HepG2 (cell line): ENCODE measurements at regions not wholly inside any gene's neighbourhood (a gene's known extent, or its start where the extent isn't known, plus 50 kb on each side); places are given as distances from the start of the nearest gene placed in this dataset.
A peak's percentile ranks its signal among the peaks of the same experiment; 100 is the strongest.

Experiments
- ATAC-seq: fragments of 200-7000 bp; cut with Tn5 transposase; 3 replicates; pipeline ENCODE4 v1.9.1; 2020; ENCODE audit warnings: mild to moderate bottlenecking, moderate library complexity
- BruUV-seq: library from RNA; stranded (reverse); fragments of 400-500 nt; replicated peaks from 2 replicates; lab custom pipeline; 2021; lab: Mats Ljungman, UMichigan
- CTCF ChIA-PET: fragments of 300-600 bp; formaldehyde crosslinking; extraction: SDS; loops from one replicate; lab custom pipeline; 2021; ENCODE audit warnings: low total read pairs, inconsistent platforms, low intra/inter-chr PET ratio; lab: Yijun Ruan, JAX
- POLR2A ChIA-PET: fragments of 350-600 bp; sonication (Branson Sonifier 250); formaldehyde crosslinking; loops from one replicate; lab custom pipeline; 2020; ENCODE audit warnings: antibody characterized with exemption, inconsistent platforms; lab: Yijun Ruan, JAX
- DNase-seq: peaks from one replicate; pipeline ENCODE4 v3.0.0-alpha.2; 2015; ENCODE audit warnings: low spot score
- FAIRE-seq: peaks from 3 replicates; lab custom pipeline; 2011; peaks lifted over from hg19 to GRCh38; lab: Jason Lieb, UNC
- H2AFZ ChIP-seq: one replicate; pipeline ENCODE4 v1.6.1; 2011; ENCODE audit warnings: low read length, inconsistent platforms
- H3K27ac ChIP-seq: fragments of 300-600 bp; 3 replicates; pipeline ENCODE4 v1.8.0; 2011; ENCODE audit warnings: mixed run types, mild to moderate bottlenecking, mixed read lengths, low read length, inconsistent platforms; ENCODE audit not compliant: insufficient read depth; ENCODE audit errors: extremely low read length
- H3K27me3 ChIP-seq, 2 experiments: fragments of 200-600 bp in 1 of 2; 2 replicates in 1 of 2; 3 replicates in 1 of 2; pipeline versions ENCODE4 v1.6.0 to v1.8.0; 2011; ENCODE audit warnings: low read length in 2 of 2, mild to moderate bottlenecking in 2 of 2, moderate library complexity in 2 of 2, inconsistent platforms in 1 of 2; ENCODE audit not compliant: insufficient read depth in 2 of 2, control insufficient read depth in 1 of 2
- H3K36me3 ChIP-seq, 2 experiments: fragments of 200-600 bp in 1 of 2; replicated peaks in 1 of 2; 2 replicates in 1 of 2; 3 replicates in 1 of 2; pipeline versions ENCODE4 v1.5.1 to v1.8.0; 2011; ENCODE audit warnings: low read length in 2 of 2, inconsistent platforms in 1 of 2; ENCODE audit not compliant: insufficient read depth in 2 of 2, control insufficient read depth in 1 of 2
- H3K4me1 ChIP-seq: 2 replicates; pipeline ENCODE4 v1.5.1; 2012; ENCODE audit warnings: low read length, inconsistent platforms; ENCODE audit not compliant: insufficient read depth
- H3K4me2 ChIP-seq: 2 replicates; pipeline ENCODE4 v1.6.0; 2011; ENCODE audit warnings: low read depth, low read length, inconsistent platforms
- H3K4me3 ChIP-seq, 3 experiments: fragments of 200-600 bp in 1 of 3; sonication (generic), shearing (Covaris generic) in 1 of 3; replicated peaks in 1 of 3; 2 replicates each; pipeline ENCODE4 v1.5.1; 2011 to 2016; ENCODE audit warnings: low read length in 3 of 3, inconsistent platforms in 2 of 3, low read depth in 2 of 3, mild to moderate bottlenecking in 2 of 3, control low read depth in 1 of 3, mixed read lengths in 1 of 3; ENCODE audit not compliant: insufficient read depth in 1 of 3
- H3K79me2 ChIP-seq: one replicate; pipeline ENCODE4 v1.6.1; 2011; ENCODE audit warnings: low read length, inconsistent platforms; ENCODE audit not compliant: insufficient read depth
- H3K9ac ChIP-seq: 2 replicates; pipeline ENCODE4 v1.6.0; 2011; ENCODE audit warnings: mild to moderate bottlenecking, low read depth, low read length, inconsistent platforms; ENCODE audit not compliant: insufficient read depth
- H3K9me3 ChIP-seq: 2 replicates; pipeline ENCODE4 v1.5.1; 2012; ENCODE audit warnings: mild to moderate bottlenecking, low read length
- H4K20me1 ChIP-seq: 2 replicates; pipeline ENCODE4 v1.6.0; 2011; ENCODE audit warnings: inconsistent platforms, mild to moderate bottlenecking, low read length, moderate library complexity; ENCODE audit not compliant: insufficient read depth
- ATF1 ChIP-seq: IDR thresholded peaks from 2 replicates; pipeline ENCODE4 v1.6.1; 2016; ENCODE audit warnings: mild to moderate bottlenecking, control low read depth
- DNMT1 ChIP-seq: sonication (generic); formaldehyde crosslinking; IDR thresholded peaks from 2 replicates; pipeline ENCODE4 v1.5.1; 2020; ENCODE audit warnings: mild to moderate bottlenecking, missing genetic modification reagents
- ERF ChIP-seq: IDR thresholded peaks from 2 replicates; pipeline ENCODE4 v1.6.1; 2018; ENCODE audit warnings: missing biosample characterization, missing genetic modification reagents
- FOXK1 ChIP-seq: sonication (generic); formaldehyde crosslinking; IDR thresholded peaks from 2 replicates; pipeline ENCODE4 v1.4.0; 2020; ENCODE audit warnings: low read depth, missing genetic modification reagents, borderline replicate concordance
- GATA4 ChIP-seq: sonication (generic); IDR thresholded peaks from 2 replicates; pipeline ENCODE4 v1.6.1; 2016; ENCODE audit warnings: antibody characterized with exemption, low read depth, borderline replicate concordance
- HMG20A ChIP-seq: IDR thresholded peaks from 2 replicates; pipeline ENCODE4 v1.6.1; 2016; ENCODE audit warnings: borderline replicate concordance
- MEIS1 ChIP-seq: sonication (generic); formaldehyde crosslinking; IDR thresholded peaks from 2 replicates; pipeline ENCODE4 v1.9.0; 2021; ENCODE audit warnings: mild to moderate bottlenecking, missing genetic modification reagents, moderate library complexity, borderline replicate concordance
- NCOA2 ChIP-seq: sonication (generic); formaldehyde crosslinking; IDR thresholded peaks from 2 replicates; pipeline ENCODE4 v1.8.0; 2022; ENCODE audit warnings: inconsistent platforms
- ONECUT2 ChIP-seq: sonication (generic); formaldehyde crosslinking; IDR thresholded peaks from 2 replicates; pipeline ENCODE4 v1.4.0; 2020; ENCODE audit warnings: missing genetic modification reagents
- PHF21A ChIP-seq: sonication (generic); formaldehyde crosslinking; IDR thresholded peaks from 2 replicates; pipeline ENCODE4 v1.5.0; 2020; ENCODE audit warnings: mild to moderate bottlenecking, missing genetic modification reagents
- SNAPC2 ChIP-seq: sonication (generic); formaldehyde crosslinking; IDR thresholded peaks from 2 replicates; pipeline ENCODE4 v1.8.1; 2022; ENCODE audit warnings: mild to moderate bottlenecking, missing genetic modification reagents
- SRF ChIP-seq: IDR thresholded peaks from 2 replicates; pipeline ENCODE4 v1.6.1; 2011; ENCODE audit warnings: mild to moderate bottlenecking, low read depth, low read length, moderate library complexity
- ZFY ChIP-seq: sonication (generic); formaldehyde crosslinking; IDR thresholded peaks from 2 replicates; pipeline ENCODE4 v1.4.0; 2020; ENCODE audit warnings: missing genetic modification reagents
- ZMAT3 ChIP-seq: sonication (generic); formaldehyde crosslinking; conservative IDR thresholded peaks from 2 replicates; pipeline ENCODE4 v1.7.0; 2021; ENCODE audit warnings: missing genetic modification reagents
- ZNF225 ChIP-seq: sonication (generic); formaldehyde crosslinking; IDR thresholded peaks from 2 replicates; pipeline ENCODE4 v1.4.0; 2020; ENCODE audit warnings: mild to moderate bottlenecking, missing genetic modification reagents
- ZNF350 ChIP-seq: sonication (generic); formaldehyde crosslinking; IDR thresholded peaks from 2 replicates; pipeline ENCODE4 v1.4.0; 2020; ENCODE audit warnings: mild to moderate bottlenecking, low read depth, missing genetic modification reagents, borderline replicate concordance
- ZNF501 ChIP-seq: sonication (generic); formaldehyde crosslinking; IDR thresholded peaks from 2 replicates; pipeline ENCODE4 v1.5.1; 2020; ENCODE audit warnings: mild to moderate bottlenecking, moderate library complexity, missing genetic modification reagents
- WGBS: methylation state at CpG from one replicate; pipeline ENCODE4 v1.1.6; 2017; ENCODE audit warnings: low lambda C conversion rate; 5-methylcytosine and 5-hydroxymethylcytosine counted together
- in situ Hi-C: cut with HindIII; loops from 2 replicates; pipeline ENCODE4 v1.10.0; 2017; ENCODE audit warnings: low pct_unique_long_range_greater_than_20kb; ENCODE audit not compliant: extremely low pct_ligation_motif_present
- intact Hi-C: fragments of 100-400 bp; cut with micrococcal nuclease; formaldehyde crosslinking; loops from one replicate; pipeline ENCODE4 v1.10.0; 2022; ENCODE audit not compliant: unreplicated experiment
- TF ChIP-seq, protein P1 (sequence below): sonication (generic); formaldehyde crosslinking; IDR thresholded peaks from 2 replicates; pipeline ENCODE4 v1.5.0; 2020; ENCODE audit warnings: mild to moderate bottlenecking, missing genetic modification reagents, borderline replicate concordance

DNA sequence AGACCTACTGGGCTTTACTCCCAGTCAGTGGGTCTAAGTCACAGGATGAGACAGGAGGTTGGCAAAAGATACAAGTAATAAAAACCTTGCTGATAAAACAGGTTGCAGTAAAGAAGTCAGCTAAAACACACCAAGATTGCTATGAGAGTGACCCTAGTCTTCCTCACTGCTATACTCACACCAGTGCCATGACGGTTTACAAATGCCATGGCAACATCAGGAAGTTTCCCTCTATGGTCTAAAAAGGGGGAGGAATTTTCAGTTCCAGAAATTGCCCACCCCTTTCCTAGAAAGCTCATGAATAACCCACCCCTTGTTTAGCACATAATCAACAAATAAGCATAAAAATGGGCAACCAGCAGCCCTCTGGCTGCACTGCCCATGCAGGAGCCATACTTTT is 966.7 kb upstream of the ROBO1 start:
- H3K27ac ChIP-seq, result peak overlapping the region; percentile 79
- ATAC-seq (0 out of 3 replicates have a peak, but pooled peaks have one; percentile 14), FAIRE-seq (no peak)

DNA sequence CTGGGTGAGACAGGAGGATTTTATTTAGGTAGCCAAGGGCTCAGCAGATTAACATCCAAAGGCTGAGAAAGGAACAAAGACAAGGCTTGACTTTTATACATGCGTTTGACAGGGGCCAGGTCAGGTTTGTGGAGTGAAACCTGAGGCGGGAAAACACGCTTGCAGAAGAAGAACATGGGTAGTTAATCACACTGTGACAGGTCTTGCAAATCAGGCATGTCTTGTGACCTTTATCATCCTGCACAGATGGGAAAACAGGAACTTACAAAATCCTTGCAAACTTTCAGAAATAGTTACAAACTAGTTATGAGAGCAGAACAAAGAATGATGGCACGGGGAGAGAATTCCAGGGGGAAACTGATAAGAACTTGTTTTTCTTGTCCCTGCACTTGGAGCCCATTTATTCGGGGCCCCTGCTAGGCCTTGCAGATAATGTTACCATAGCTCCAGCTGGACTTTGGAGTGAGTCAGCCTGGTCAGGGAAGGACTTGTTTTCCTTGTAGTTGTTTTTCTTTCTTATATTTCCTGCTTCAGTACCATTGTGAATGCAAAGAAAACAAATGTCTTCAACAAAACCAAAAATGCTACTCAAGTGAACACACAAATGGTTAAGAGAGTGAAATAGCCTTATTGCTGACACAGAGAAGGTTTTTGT is 965.9 kb upstream of the ROBO1 start:
- ATAC-seq (peak; percentile 96), DNase-seq (peak; percentile 95), FAIRE-seq (peak; percentile 93)
- ChIA-PET POLR2A (no interaction called here), CTCF (no interaction called here)
- Histone ChIP-seq H3K27me3 (no peaks in the 10 kb centered on the region; a peak in 1 of 5 replicates), H3K4me2 (peak overlapping the region; percentile 38), H3K36me3 (no peaks in the 10 kb centered on the region), H3K27ac (peak overlapping the region; percentile 79), H3K4me3 (no peak overlapping the region; a peak in 1 of 6 replicates), H3K79me2 (no peaks in the 10 kb centered on the region), H4K20me1 (no peaks in the 10 kb centered on the region), H3K4me1 (peaks cover 30% of the 10 kb centered on the region), H2AFZ (peak overlapping the region; percentile 33), H3K9ac (peak overlapping the region; percentile 3; the same call in 1 of the 2 replicates), H3K9me3 (no peaks in the 10 kb centered on the region)
- in situ Hi-C loops, result no loop called here
- intact Hi-C loops, result loop anchor here (5.0 kb wide), 1 partner anchor 36 kb away; no protein-coding TSS in a partner anchor
- 0% methylated on average over 5 of the region's 5 CpGs for WGBS
- BruUV-seq, result no TSS peak
- peak; percentile 44; the same call in 1 of the 2 replicates for TF ChIP-seq PHF21A
- TF ChIP-seq SRF, result no peak
- TF ChIP-seq ZNF225, result no peak
- peak; percentile 91 for TF ChIP-seq GATA4
- 0 out of 2 replicates have a peak, but pooled peaks have one; percentile 31 for TF ChIP-seq ZFY (CRISPR knock-in tag)
- TF ChIP-seq, protein P1, sequence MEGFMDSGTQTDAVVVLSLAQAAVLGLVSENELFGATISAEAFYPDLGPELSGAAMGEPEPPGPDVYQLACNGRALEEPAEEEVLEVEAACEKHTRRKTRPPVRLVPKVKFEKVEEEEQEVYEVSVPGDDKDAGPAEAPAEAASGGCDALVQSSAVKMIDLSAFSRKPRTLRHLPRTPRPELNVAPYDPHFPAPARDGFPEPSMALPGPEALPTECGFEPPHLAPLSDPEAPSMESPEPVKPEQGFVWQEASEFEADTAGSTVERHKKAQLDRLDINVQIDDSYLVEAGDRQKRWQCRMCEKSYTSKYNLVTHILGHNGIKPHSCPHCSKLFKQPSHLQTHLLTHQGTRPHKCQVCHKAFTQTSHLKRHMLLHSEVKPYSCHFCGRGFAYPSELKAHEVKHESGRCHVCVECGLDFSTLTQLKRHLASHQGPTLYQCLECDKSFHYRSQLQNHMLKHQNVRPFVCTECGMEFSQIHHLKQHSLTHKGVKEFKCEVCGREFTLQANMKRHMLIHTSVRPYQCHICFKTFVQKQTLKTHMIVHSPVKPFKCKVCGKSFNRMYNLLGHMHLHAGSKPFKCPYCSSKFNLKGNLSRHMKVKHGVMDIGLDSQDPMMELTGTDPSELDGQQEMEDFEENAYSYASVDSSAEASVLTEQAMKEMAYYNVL, result peak; percentile 45; the same call in 1 of the 2 replicates
- TF ChIP-seq ERF (CRISPR knock-in tag), result peak; percentile 43; the same call in 1 of the 2 replicates
- peak; percentile 53; the same call in 1 of the 2 replicates for TF ChIP-seq HMG20A
- TF ChIP-seq ATF1 (CRISPR knock-in tag), result peak; percentile 40; the same call in 1 of the 2 replicates
- TF ChIP-seq ZNF501 (CRISPR knock-in tag), result no peak
- TF ChIP-seq MEIS1 (CRISPR knock-in tag), result peak; percentile 82; the same call in 1 of the 2 replicates
- TF ChIP-seq NCOA2 (CRISPR knock-in tag), result peak; percentile 96
- peak; percentile 39; the same call in 1 of the 2 replicates for TF ChIP-seq FOXK1 (CRISPR knock-in tag)
- 0 out of 2 replicates have a peak, but pooled peaks have one; percentile 25 for TF ChIP-seq ZNF350 (CRISPR knock-in tag)
- no peak for TF ChIP-seq DNMT1

More for the DNA sequence above, 966.7 kb upstream of the ROBO1 start:
- H3K4me2 ChIP-seq, result peak overlapping the region; percentile 38; the same call in 1 of the 2 replicates
- in situ Hi-C loops (no loop called here), intact Hi-C loops (loop anchor here (5.0 kb wide), 1 partner anchor 37 kb away; no protein-coding TSS in a partner anchor)
- TF ChIP-seq ONECUT2 (no peak), ZNF350 (CRISPR knock-in tag) (no peak), ZMAT3 (no peak), SNAPC2 (CRISPR knock-in tag) (no peak)
- H4K20me1 ChIP-seq, result no peaks in the 10 kb centered on the region
- peaks cover 30% of the 10 kb centered on the region for H3K4me1 ChIP-seq
- BruUV-seq, result no TSS peak
- H3K9me3 ChIP-seq, result no peaks in the 10 kb centered on the region
- no peaks in the 10 kb centered on the region for H3K36me3 ChIP-seq
- no peak for DNase-seq
- no peaks in the 10 kb centered on the region for H3K79me2 ChIP-seq
- 40% methylated on average over 1 of the region's 1 CpG for WGBS
- ChIA-PET POLR2A (no interaction called here), CTCF (no interaction called here)
- no peak overlapping the region for H2AFZ ChIP-seq
- no peak overlapping the region for H3K9ac ChIP-seq
- no peaks in the 10 kb centered on the region; a peak in 1 of 5 replicates for H3K27me3 ChIP-seq
- no peak overlapping the region for H3K4me3 ChIP-seq
